ENCODE measurements at regions not wholly inside any gene's neighbourhood (a gene's known extent, or its start where the extent isn't known, plus 50 kb on each side); places are given as distances from the start of the nearest gene placed in this dataset.

GRCh38 chr3:80116281-80116680 is 348.5 kb upstream of the ROBO1 start:
- TF ChIP-seq, protein P1, sequence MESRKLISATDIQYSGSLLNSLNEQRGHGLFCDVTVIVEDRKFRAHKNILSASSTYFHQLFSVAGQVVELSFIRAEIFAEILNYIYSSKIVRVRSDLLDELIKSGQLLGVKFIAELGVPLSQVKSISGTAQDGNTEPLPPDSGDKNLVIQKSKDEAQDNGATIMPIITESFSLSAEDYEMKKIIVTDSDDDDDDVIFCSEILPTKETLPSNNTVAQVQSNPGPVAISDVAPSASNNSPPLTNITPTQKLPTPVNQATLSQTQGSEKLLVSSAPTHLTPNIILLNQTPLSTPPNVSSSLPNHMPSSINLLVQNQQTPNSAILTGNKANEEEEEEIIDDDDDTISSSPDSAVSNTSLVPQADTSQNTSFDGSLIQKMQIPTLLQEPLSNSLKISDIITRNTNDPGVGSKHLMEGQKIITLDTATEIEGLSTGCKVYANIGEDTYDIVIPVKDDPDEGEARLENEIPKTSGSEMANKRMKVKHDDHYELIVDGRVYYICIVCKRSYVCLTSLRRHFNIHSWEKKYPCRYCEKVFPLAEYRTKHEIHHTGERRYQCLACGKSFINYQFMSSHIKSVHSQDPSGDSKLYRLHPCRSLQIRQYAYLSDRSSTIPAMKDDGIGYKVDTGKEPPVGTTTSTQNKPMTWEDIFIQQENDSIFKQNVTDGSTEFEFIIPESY (IDR thresholded peaks at IDR 0.05): no peak
- TF ChIP-seq, protein P2, sequence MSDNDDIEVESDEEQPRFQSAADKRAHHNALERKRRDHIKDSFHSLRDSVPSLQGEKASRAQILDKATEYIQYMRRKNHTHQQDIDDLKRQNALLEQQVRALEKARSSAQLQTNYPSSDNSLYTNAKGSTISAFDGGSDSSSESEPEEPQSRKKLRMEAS (IDR thresholded peaks at IDR 0.05): no peak
- no peak for TF ChIP-seq CTCF (IDR thresholded peaks at IDR 0.05; ENCODE audit: low read depth, low read length, missing input control)
- TF ChIP-seq GABPA (IDR thresholded peaks at IDR 0.05 in 1 of 2, conservative IDR thresholded peaks at IDR 0.05 in 1 of 2): no peak
- TF ChIP-seq TAF1 (conservative IDR thresholded peaks at IDR 0.05): no peak
- no peak for TF ChIP-seq REST (IDR thresholded peaks at IDR 0.05)
- no peak for TF ChIP-seq NR2F2 (IDR thresholded peaks at IDR 0.05)
